NCI-H2029 treated with DMSO at 0.1 percent for 48 hours (cell line): ENCODE measurements at regions not wholly inside any gene's neighbourhood (a gene's known extent, or its start where the extent isn't known, plus 50 kb on each side); places are given as distances from the start of the nearest gene placed in this dataset.

Experiments
- DNase-seq: peaks from one replicate; lab custom pipeline; 2025; lab: John Stamatoyannopoulos, UW

GRCh38 chr19:32241306-32241705, 104.1 kb upstream of the ZNF507 start:
- DNase-seq, result no peak

DNA sequence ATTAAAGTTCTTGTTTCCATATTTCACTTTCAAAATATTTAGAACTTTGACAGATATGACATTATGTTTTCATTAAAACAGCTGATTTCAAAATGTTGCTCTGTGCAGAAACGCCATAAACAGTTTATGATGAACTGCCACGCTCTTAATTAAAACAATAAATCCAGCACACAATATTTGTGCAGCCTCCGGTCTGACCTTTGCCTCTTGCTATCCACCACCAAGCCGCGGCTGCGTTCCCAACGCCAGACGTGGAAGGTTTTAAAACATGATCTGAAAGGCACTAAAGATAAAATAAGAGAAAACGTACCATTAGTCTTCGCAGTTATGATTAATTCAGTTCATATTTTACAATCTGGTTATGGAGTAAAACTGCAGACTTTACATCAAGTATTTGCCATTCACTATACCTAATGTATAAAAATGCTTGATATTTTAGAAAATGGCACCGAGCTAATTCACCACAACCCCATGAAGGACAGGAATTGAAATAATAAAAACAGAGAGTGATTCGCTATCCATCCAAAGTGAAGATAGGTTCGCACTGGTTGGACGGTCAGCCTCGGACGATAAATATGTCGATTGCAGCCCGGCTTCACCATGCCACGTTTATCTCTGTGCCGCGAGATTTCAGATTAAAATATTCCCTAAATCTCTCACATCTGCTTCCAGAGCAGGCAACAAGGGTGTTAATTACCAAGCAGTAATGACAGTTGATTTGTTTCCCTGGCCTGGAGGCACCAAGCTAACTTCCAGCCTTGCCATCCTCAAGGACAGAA, 103.3 kb upstream of the ZNF507 start:
- DNase-seq, result no peak

- DNase-seq, result no peak
Observed at GRCh38 chr19:32246006-32246405, 99.4 kb upstream of the ZNF507 start.

DNA sequence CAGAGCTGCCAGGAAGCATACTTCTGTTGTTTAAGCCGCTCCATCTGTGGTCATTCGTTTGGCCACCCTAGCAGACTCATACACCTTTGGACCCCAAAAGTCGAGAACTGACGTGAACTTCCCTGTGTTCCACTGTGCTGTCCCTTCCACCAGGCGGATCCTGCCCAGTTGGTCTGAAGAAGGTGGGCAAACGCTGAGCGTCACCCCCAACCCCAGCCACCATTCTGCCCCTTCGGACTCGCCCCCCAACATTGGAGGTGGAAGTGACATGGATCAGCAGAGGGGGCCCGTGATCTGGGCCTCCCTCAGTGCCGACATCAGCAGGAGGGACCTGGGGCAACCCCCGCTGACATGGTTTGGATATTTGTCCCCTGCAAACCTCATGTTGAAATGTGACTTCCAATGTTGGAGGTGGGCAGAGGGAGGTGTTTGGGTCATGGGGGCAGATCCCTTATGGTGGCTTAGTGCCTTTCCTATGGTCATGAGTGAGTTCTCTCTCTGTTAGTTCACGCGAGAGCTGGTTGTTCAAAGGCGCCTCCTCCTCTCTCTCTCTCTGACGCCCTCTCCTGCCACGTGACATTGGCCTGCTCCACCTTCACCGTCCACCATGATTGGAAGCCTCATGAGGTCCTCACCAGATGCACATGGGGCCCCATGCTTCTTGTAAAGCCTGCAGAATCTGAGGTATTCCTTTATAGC, 93.6 kb upstream of the ZNF507 start:
- no peak for DNase-seq

DNA sequence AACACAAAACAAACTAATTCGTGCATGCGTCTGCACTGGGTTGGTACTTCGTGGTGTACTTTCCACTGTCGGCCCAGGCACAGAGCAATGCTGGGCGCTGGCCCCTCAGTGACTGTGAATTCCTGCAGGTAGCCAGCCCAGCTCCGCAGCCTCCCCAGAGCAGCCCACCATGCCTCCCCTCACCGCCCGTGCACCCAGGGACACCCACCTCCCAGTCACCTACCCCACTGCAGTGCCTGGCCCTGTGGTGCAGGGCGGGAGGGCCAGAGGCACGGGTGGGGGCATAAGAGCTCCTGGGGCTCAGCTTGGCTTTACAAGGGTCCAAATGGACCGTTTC, 93.1 kb upstream of the ZNF507 start:
- no peak for DNase-seq

DNA sequence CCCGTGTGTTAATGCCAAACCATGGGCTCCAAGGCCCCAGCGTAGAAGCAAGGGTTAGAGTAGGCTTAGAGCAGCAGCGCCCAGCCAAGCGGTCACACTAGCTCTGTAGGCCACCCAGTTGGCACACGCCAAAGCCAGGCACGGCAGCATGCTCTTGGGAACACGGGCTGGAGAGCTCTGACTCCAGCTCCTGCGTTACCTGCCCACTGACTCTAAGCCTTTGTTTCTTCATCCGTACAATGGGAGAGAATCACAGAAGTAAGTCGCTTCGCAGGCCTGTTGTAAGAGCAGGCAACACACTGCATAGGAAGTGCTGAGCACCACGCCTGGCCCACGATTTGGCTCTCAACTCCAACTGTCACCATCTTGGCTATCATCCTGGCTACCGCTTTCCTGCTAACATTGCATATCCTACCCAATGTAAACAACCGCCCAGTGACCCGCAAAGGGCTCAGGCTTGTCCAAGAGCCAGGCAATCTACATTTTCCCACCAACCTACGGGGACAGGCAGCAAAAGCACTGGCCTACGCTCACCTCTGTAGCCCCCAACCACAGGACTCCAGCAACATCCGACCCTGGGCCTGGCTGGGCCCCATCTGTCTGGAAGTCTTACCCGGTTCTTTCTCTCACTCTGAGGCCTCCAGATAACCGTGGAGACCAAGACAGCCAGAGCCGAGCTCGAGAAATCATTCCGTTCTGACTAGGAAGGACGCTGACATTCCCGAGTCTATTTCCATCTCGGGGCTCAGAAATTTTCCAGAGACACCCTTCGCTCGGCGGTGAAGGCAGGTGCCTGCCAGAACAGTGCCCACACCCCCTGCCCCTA, 91.5 kb upstream of the ZNF507 start:
- no peak for DNase-seq

DNA sequence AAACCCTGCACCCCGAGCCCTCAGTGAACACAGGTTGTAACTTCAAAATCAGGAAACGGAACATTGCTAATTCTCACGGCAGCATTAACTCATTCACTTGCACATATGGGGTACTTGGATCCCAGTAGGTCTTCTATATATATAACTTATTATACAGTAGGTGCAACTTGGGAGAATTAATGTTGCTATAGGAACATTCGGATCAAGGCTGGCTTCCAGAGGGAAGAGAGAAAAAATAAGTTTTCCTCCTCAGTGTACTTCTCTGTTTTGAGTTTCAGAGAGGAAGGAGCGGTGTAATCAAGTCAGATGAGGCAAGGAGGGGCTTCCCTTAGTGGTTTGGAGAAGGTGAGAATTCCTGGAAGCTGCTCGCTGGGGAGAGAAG, 90.9 kb upstream of the ZNF507 start:
- no peak for DNase-seq

GRCh38 chr19:32255536-32256295, 89.7 kb upstream of the ZNF507 start:
- no peak for DNase-seq

- no peak for DNase-seq
Observed at GRCh38 chr19:32256341-32256975, 89.0 kb upstream of the ZNF507 start.

DNA sequence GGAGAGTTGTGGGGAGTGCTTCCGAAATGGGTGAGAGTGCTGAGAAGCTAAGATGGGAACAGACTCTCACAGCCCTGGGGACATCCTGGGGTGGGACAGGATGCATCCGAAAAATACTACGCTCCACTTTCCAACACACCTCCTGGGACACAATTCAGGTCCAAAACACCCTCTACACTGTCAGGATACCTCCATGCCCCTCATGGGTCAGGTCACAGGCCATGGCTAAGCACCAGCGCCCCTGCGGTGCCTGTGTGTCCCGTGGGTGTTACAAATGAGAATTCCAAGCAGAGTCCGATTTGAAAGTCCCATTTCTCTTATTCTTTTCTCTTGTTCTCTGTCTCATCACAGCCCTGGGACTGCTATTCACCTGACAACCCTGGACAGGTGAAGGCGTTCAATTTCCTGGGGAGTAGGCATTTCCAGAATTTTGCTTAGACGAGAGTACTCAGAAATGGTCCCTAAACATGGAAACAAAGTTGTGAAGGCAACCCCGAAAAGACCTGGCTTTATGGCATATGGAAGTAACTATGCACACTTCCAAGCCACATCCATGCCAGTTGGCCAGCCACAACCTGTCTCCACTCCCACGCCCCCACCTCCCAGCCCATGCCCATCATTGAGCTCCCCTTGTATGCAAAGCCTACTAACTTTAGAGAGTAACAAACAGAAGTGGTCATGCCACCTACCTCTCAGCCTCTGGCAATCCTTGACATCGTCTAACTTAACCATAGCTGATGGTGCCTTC, 87.9 kb upstream of the ZNF507 start:
- no peak for DNase-seq

GRCh38 chr19:32258167-32258566, 87.2 kb upstream of the ZNF507 start:
- DNase-seq, result no peak

- DNase-seq, result no peak
Observed at GRCh38 chr19:32264568-32264967, 80.8 kb upstream of the ZNF507 start.

DNA sequence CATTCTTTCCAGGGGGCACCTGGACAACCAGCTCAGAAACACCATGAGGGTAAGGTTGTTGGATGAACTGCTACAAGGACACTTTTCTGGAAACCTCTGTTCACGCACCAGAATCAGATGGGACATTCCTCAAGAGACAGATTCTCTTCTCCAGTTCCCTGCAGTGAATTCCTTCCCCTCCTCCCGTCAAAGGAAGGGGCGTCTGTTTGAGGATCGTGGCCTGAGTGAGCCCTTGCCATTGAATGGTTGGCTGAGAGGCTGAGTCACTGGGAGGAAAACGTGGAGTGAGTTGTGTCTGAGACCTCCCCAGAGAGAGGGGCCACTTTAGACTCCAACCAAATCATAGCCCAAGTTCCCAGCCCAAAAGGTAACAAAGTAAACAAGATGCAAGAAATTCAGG, 79.4 kb upstream of the ZNF507 start:
- no peak for DNase-seq

- no peak for DNase-seq
Observed at GRCh38 chr19:32266460-32266859, 79.0 kb upstream of the ZNF507 start.

DNA sequence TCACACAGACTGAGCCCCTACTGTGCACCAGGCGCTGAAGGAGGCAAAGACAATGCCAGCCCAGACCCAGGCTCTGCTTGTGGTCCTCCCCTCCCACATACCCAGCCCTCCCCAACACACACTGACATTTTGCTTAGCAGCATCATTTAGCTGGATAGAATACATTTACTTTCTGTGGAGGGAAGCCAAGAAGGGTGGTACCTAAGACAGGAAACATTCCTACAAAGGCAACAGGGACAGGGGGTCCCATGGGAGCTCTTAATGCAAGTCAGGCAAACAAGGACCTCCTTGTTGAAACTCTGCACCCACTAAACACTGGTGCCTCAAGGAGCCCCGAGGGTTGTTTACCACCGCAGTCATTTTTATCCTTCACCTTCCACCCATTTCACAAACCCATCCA, 77.0 kb upstream of the ZNF507 start:
- no peak for DNase-seq

- no peak for DNase-seq
Observed at GRCh38 chr19:32269831-32270230, 75.6 kb upstream of the ZNF507 start.

DNA sequence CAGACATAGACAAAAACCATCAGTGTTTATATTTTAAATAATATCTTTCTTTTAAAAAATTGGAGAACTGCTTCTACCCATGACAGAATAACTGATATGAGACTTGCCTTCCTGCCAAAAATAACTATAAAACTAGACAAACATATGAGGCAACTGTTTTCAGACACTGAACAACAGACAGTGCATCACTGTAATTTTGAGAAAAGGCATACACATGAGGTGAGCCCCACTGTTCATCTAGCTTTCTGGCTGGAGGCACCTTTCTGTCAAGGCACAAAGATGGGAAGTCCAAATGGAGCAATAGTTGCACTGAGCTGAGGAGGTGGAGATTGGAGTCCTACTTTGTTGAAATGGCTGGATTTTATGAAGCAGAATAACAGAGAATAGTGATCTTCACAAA, 71.9 kb upstream of the ZNF507 start:
- DNase-seq, result no peak

GRCh38 chr19:32287086-32287485, 58.3 kb upstream of the ZNF507 start:
- no peak for DNase-seq

- DNase-seq, result no peak
Observed at GRCh38 chr19:32287811-32288227, 57.6 kb upstream of the ZNF507 start.

DNA sequence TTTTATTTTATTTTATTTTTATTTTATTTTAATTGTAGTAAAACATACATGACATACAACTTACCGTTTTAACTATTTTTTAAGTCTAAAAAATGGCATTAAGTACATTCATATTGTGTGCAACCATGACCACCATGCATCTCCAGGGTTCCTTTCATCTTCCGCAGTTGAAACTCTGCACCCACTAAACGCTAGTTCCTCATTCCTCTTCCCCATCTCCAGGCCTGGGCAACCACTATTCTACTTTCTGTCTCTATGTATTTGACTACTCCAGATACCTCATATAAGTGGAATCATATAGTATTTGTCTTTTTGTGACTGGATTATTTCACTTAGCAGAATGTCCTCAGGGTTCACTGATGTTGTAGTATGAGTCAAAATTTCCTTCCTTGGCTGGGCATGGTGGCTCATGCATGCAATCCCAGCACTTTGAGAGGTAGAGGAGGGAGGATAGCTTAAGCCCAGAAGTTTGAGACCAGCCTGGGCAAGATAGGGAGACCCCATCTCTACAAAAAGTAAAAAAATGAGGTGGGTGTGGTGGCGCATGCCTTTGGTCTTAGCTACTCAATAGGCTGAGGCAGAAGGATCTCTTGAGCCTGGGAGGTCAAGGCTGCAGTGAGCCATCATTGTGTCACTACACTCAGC, 55.7 kb upstream of the ZNF507 start:
- DNase-seq, result no peak

DNA sequence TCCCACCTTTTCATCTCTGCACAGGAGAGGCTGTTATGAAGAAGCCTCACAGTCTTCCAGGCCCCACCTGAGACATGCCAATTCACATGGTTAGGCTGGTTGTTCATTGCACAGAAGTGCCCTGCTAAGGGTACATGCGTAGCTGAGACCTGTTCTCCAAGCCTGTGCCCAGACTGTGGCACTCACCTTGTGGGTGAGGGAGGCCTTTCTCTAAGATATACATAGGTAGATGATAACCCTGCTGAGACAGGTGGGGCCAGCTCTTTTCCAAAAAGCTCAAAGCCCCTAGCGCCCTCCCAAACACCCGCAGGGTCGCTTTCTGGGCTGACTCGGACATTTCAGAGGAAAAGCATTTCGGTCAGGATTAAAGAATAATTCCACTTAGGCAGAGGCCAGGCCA, 53.5 kb upstream of the ZNF507 start:
- DNase-seq, result no peak
